IMR-90 (cell line): ENCODE measurements at regions not wholly inside any gene's neighbourhood (a gene's known extent, or its start where the extent isn't known, plus 50 kb on each side); places are given as distances from the start of the nearest gene placed in this dataset.

Source experiments
- ATAC-seq: fragments of 200-7000 bp; cut with Tn5 transposase; 2 replicates; pipeline ENCODE4 v1.9.1; 2020; ENCODE audit warnings: low read depth, mild to moderate bottlenecking, moderate library complexity
- BruUV-seq: library from RNA; stranded (reverse); fragments of 400-500 nt; replicated peaks from 2 replicates; lab custom pipeline; 2021; lab: Mats Ljungman, UMichigan
- CTCF ChIA-PET: fragments of 300-600 bp; formaldehyde crosslinking; extraction: SDS; loops from one replicate; lab custom pipeline; 2021; ENCODE audit warnings: antibody characterized with exemption; lab: Yijun Ruan, JAX
- POLR2A ChIA-PET: fragments of 300-600 bp; sonication (Branson Sonifier 250); formaldehyde crosslinking; loops from one replicate; lab custom pipeline; 2022; ENCODE audit warnings: antibody characterized with exemption; ENCODE audit not compliant: unreplicated experiment; lab: Charles Lee
- DNase-seq: peaks from one replicate; pipeline ENCODE4 v3.0.0; 2013
- H2AFZ ChIP-seq: replicated peaks from 2 replicates; pipeline ENCODE3; 2013; ENCODE audit warnings: low read length, mild to moderate bottlenecking; ENCODE audit not compliant: poor library complexity
- H2AK5ac ChIP-seq: 2 replicates; pipeline ENCODE4 v1.6.1; 2013; ENCODE audit warnings: low read depth, low read length, inconsistent platforms
- H2AK9ac ChIP-seq: replicated peaks from 2 replicates; pipeline ENCODE3; 2013; ENCODE audit warnings: mild to moderate bottlenecking, low read depth, low read length, moderate library complexity; ENCODE audit not compliant: poor library complexity
- H2BK120ac ChIP-seq: 2 replicates; pipeline ENCODE4 v1.6.1; 2013; ENCODE audit warnings: low read depth, low read length, inconsistent platforms
- H2BK15ac ChIP-seq: 3 replicates; pipeline ENCODE4 v1.6.1; 2013; ENCODE audit warnings: low read depth, low read length, inconsistent platforms
- H2BK20ac ChIP-seq: 2 replicates; pipeline ENCODE4 v1.6.1; 2013; ENCODE audit warnings: low read depth, mild to moderate bottlenecking, inconsistent platforms, low read length, moderate library complexity
- H2BK5ac ChIP-seq: 2 replicates; pipeline ENCODE4 v1.6.1; 2013; ENCODE audit warnings: mild to moderate bottlenecking, low read depth, low read length, inconsistent platforms; ENCODE audit not compliant: poor library complexity, severe bottlenecking
- H3K14ac ChIP-seq: replicated peaks from 2 replicates; pipeline ENCODE4 v1.6.1; 2013; ENCODE audit warnings: low read depth, low read length, inconsistent platforms
- H3K18ac ChIP-seq: 2 replicates; pipeline ENCODE4 v1.6.1; 2013; ENCODE audit warnings: low read depth, low read length, control low read depth
- H3K23ac ChIP-seq: 2 replicates; pipeline ENCODE4 v1.6.1; 2013; ENCODE audit warnings: low read depth, low read length, inconsistent platforms
- H3K27ac ChIP-seq: 2 replicates; pipeline ENCODE4 v1.5.1; 2013; ENCODE audit warnings: mild to moderate bottlenecking, control low read depth, low read length; ENCODE audit not compliant: insufficient read depth
- H3K27me3 ChIP-seq: 2 replicates; pipeline ENCODE4 v1.6.1; 2013; ENCODE audit warnings: low read length; ENCODE audit not compliant: control insufficient read depth, insufficient read depth
- H3K36me3 ChIP-seq: 2 replicates; pipeline ENCODE4 v1.6.1; 2013; ENCODE audit warnings: low read length, mixed read lengths; ENCODE audit not compliant: control insufficient read depth, insufficient read depth
- H3K4ac ChIP-seq: 2 replicates; pipeline ENCODE4 v1.6.1; 2013; ENCODE audit warnings: low read depth, low read length, inconsistent platforms
- H3K4me1 ChIP-seq: 2 replicates; pipeline ENCODE4 v1.6.1; 2013; ENCODE audit warnings: low read length, mixed read lengths; ENCODE audit not compliant: control insufficient read depth, insufficient read depth
- H3K4me2 ChIP-seq: 2 replicates; pipeline ENCODE4 v1.6.1; 2013; ENCODE audit warnings: low read depth, mild to moderate bottlenecking, control low read depth, low read length, moderate library complexity
- H3K4me3 ChIP-seq: 2 replicates; pipeline ENCODE4 v1.5.1; 2013; ENCODE audit warnings: low read depth, mild to moderate bottlenecking, control low read depth, low read length, moderate library complexity; ENCODE audit not compliant: insufficient read depth
- H3K56ac ChIP-seq: 2 replicates; pipeline ENCODE4 v1.6.1; 2013; ENCODE audit warnings: low read length, inconsistent platforms; ENCODE audit not compliant: insufficient read depth; ENCODE audit errors: extremely low read depth
- H3K79me1 ChIP-seq, 2 experiments: 2 replicates each; pipeline ENCODE4 v1.6.1; 2013; ENCODE audit warnings: low read length in 2 of 2, inconsistent platforms in 1 of 2, low read depth in 1 of 2
- H3K9ac ChIP-seq: 2 replicates; pipeline ENCODE4 v1.6.1; 2013; ENCODE audit warnings: low read depth, low read length, control low read depth
- H3K9me1 ChIP-seq: 2 replicates; pipeline ENCODE4 v1.6.1; 2013; ENCODE audit warnings: low read length, inconsistent platforms; ENCODE audit not compliant: insufficient read depth
- H3K9me3 ChIP-seq: 2 replicates; pipeline ENCODE4 v1.6.1; 2013; ENCODE audit warnings: low read length; ENCODE audit not compliant: control insufficient read depth, insufficient read depth
- H4K20me1 ChIP-seq: 2 replicates; pipeline ENCODE4 v1.6.1; 2013; ENCODE audit warnings: low read length, inconsistent platforms; ENCODE audit not compliant: insufficient read depth
- H4K5ac ChIP-seq: 2 replicates; pipeline ENCODE4 v1.6.1; 2013; ENCODE audit warnings: mild to moderate bottlenecking, low read depth, low read length, control low read depth
- H4K8ac ChIP-seq, 2 experiments: 2 replicates each; pipeline ENCODE4 v1.6.1; 2013; ENCODE audit warnings: low read depth in 2 of 2, low read length in 2 of 2, control low read depth in 1 of 2, inconsistent platforms in 1 of 2
- H4K91ac ChIP-seq: 2 replicates; pipeline ENCODE4 v1.6.1; 2013; ENCODE audit warnings: low read depth, low read length, inconsistent platforms; ENCODE audit not compliant: insufficient read depth
- BHLHE40 ChIP-seq: fragments of 150-350 bp; IDR thresholded peaks from 2 replicates; pipeline ENCODE4 v1.6.1; 2016; ENCODE audit warnings: mild to moderate bottlenecking, low read depth, low read length
- CEBPB ChIP-seq: IDR thresholded peaks from 2 replicates; pipeline ENCODE4 v1.6.1; 2012; ENCODE audit warnings: low read depth, low read length, improper control_type of control experiment
- CHD1 ChIP-seq: IDR thresholded peaks from 2 replicates; pipeline ENCODE4 v1.6.1; 2012; ENCODE audit warnings: low read depth, low read length, improper control_type of control experiment
- CTCF ChIP-seq: conservative IDR thresholded peaks from 2 replicates; pipeline ENCODE4 v1.5.1; 2012; ENCODE audit warnings: mild to moderate bottlenecking, low read depth, low read length, improper control_type of control experiment
- ELK1 ChIP-seq: fragments of 150-350 bp; IDR thresholded peaks from 2 replicates; pipeline ENCODE4 v1.6.1; 2016; ENCODE audit warnings: low read depth, mild to moderate bottlenecking, low read length, moderate library complexity, borderline replicate concordance
- FOS ChIP-seq: fragments of 150-350 bp; IDR thresholded peaks from 2 replicates; pipeline ENCODE4 v1.6.1; 2016; ENCODE audit warnings: low read depth, low read length
- MAFK ChIP-seq: IDR thresholded peaks from 2 replicates; pipeline ENCODE4 v1.6.1; 2012; ENCODE audit warnings: low read depth, low read length, improper control_type of control experiment
- MAZ ChIP-seq: IDR thresholded peaks from 2 replicates; pipeline ENCODE4 v1.6.1; 2012; ENCODE audit warnings: low read depth, mild to moderate bottlenecking, low read length, improper control_type of control experiment, moderate library complexity, borderline replicate concordance
- MXI1 ChIP-seq: IDR thresholded peaks from 2 replicates; pipeline ENCODE4 v1.6.1; 2012; ENCODE audit warnings: low read depth, mild to moderate bottlenecking, low read length, moderate library complexity, borderline replicate concordance
- NFE2L2 ChIP-seq: fragments of 150-350 bp; IDR thresholded peaks from 2 replicates; pipeline ENCODE4 v1.6.1; 2016; ENCODE audit warnings: low read depth, mild to moderate bottlenecking, low read length
- POLR2A ChIP-seq: IDR thresholded peaks from 2 replicates; pipeline ENCODE4 v1.6.1; 2012; ENCODE audit warnings: mild to moderate bottlenecking, low read depth, low read length
- RAD21 ChIP-seq: IDR thresholded peaks from 2 replicates; pipeline ENCODE4 v1.6.1; 2012; ENCODE audit warnings: low read length, improper control_type of control experiment
- RCOR1 ChIP-seq: IDR thresholded peaks from 2 replicates; pipeline ENCODE4 v1.6.1; 2012; ENCODE audit warnings: mild to moderate bottlenecking, low read length, improper control_type of control experiment; ENCODE audit not compliant: insufficient replicate concordance
- RFX5 ChIP-seq: IDR thresholded peaks from 2 replicates; pipeline ENCODE4 v1.8.0; 2012; ENCODE audit warnings: low read depth, mild to moderate bottlenecking, low read length, moderate library complexity
- SMC3 ChIP-seq: fragments of 150-350 bp; IDR thresholded peaks from 2 replicates; pipeline ENCODE4 v1.6.1; 2016; ENCODE audit warnings: low read depth, mild to moderate bottlenecking, antibody characterized with exemption, low read length, moderate library complexity
- USF2 ChIP-seq: fragments of 150-350 bp; IDR thresholded peaks from 2 replicates; pipeline ENCODE4 v1.6.1; 2017; ENCODE audit warnings: mild to moderate bottlenecking, antibody characterized with exemption, low read length, low read depth
- WGBS, 2 experiments: methylation state at CpG; one replicate each; pipeline versions ENCODE4 v1.1.5 to v1.1.7; 2013; ENCODE audit warnings: missing lambda C conversion rate in 2 of 2; ENCODE audit not compliant: insufficient read length in 1 of 2; ENCODE audit errors: extremely low coverage in 2 of 2; 5-methylcytosine and 5-hydroxymethylcytosine counted together
- dilution Hi-C: fragments of 300-500 bp; cut with HindIII; formaldehyde crosslinking; loops from one replicate; pipeline ENCODE4 v1.14.3; 2018; ENCODE audit warnings: low sequenced_read_pairs; ENCODE audit not compliant: unreplicated experiment
- in situ Hi-C: fragments of 300-500 bp; cut with MboI; formaldehyde crosslinking; loops from 3 replicates; pipeline ENCODE4 v1.14.3; 2019; ENCODE audit warnings: low sequenced_read_pairs, inconsistent platforms, mixed read lengths
- intact Hi-C: fragments of 100-400 bp; cut with micrococcal nuclease; formaldehyde crosslinking; loops from 2 replicates; pipeline ENCODE4 v1.10.0; 2022

GRCh38 chr12:60324746-60325145, 728.9 kb downstream of the SLC16A7 start:
- intact Hi-C loops (no loop called here), in situ Hi-C loops (no loop called here), dilution Hi-C loops (no loop called here)
- Histone ChIP-seq H3K27ac (no peak overlapping the region), H2BK120ac (no peak overlapping the region), H4K5ac (no peak overlapping the region), H3K56ac (no peak overlapping the region), H3K9me1 (no peaks in the 10 kb centered on the region), H3K4ac (no peak overlapping the region), H3K79me1 (no peaks in the 10 kb centered on the region), H4K91ac (no peak overlapping the region), H2BK20ac (no peak overlapping the region), H3K36me3 (no peaks in the 10 kb centered on the region), H3K4me3 (no peak overlapping the region), H3K9me3 (no peaks in the 10 kb centered on the region), H3K23ac (no peak overlapping the region), H2AFZ (no peak overlapping the region), H2BK15ac (no peak overlapping the region), H3K18ac (no peak overlapping the region), H3K4me2 (no peak overlapping the region), H3K14ac (no peak overlapping the region), H2AK5ac (no peak overlapping the region), H3K9ac (no peak overlapping the region), H3K27me3 (no peaks in the 10 kb centered on the region), H3K4me1 (no peaks in the 10 kb centered on the region), H2AK9ac (no peak overlapping the region), H4K20me1 (no peaks in the 10 kb centered on the region), H2BK5ac (no peak overlapping the region), H4K8ac (no peak overlapping the region)
- TF ChIP-seq USF2 (no peak), RFX5 (no peak), MXI1 (no peak), CHD1 (no peak), RCOR1 (no peak), ELK1 (no peak), CEBPB (no peak), RAD21 (no peak), CTCF (no peak), MAZ (no peak), FOS (no peak), MAFK (no peak), SMC3 (no peak), POLR2A (no peak), NFE2L2 (no peak), BHLHE40 (no peak)
- POLR2A ChIA-PET, result no interaction called here
- BruUV-seq, result no TSS peak
- CTCF ChIA-PET, result no interaction called here
- no CpG with 5 or more reads among the region's 1 CpG for WGBS, 2 experiments
- DNase-seq (no peak), ATAC-seq (no peak)
